Breast epithelium (tissue), 4 donors: ENCODE measurements at regions not wholly inside any gene's neighbourhood (a gene's known extent, or its start where the extent isn't known, plus 50 kb on each side); places are given as distances from the start of the nearest gene placed in this dataset.

Experiments used
- DNase-seq, 2 donors: peaks; one replicate each; pipeline ENCODE4 v3.0.0-alpha.2; 2019; ENCODE audit warnings: low spot score in 2 of 2
- H3K27ac ChIP-seq, 2 donors: fragments of 200-600 bp; sonication (generic) in 1 of 2; one replicate each; pipeline ENCODE4 v1.5.1; 2016 to 2019; ENCODE audit warnings: mild to moderate bottlenecking in 1 of 2
- H3K27me3 ChIP-seq, 2 donors: fragments of 200-600 bp; sonication (generic) in 1 of 2; one replicate each; pipeline versions ENCODE4 v1.5.1 to v1.6.0; 2017 to 2019; ENCODE audit warnings: control low read depth in 1 of 2, mild to moderate bottlenecking in 1 of 2
- H3K36me3 ChIP-seq: fragments of 200-600 bp; one replicate; pipeline ENCODE4 v1.5.1; 2019
- H3K4me1 ChIP-seq, 2 donors: fragments of 200-600 bp; sonication (generic); one replicate each; pipeline ENCODE4 v1.5.1; 2016 to 2019; ENCODE audit warnings: control low read depth in 1 of 2
- H3K4me3 ChIP-seq, 3 donors: fragments of 200-600 bp; sonication (generic); 1 replicate in 2 of 3; 2 replicates in 1 of 3; pipeline ENCODE4 v1.5.1; 2016 to 2019; ENCODE audit warnings: mild to moderate bottlenecking in 3 of 3, moderate library complexity in 2 of 3
- H3K9me3 ChIP-seq, 2 donors: fragments of 200-600 bp; sonication (generic) in 1 of 2; one replicate each; pipeline ENCODE4 v1.5.1; 2016 to 2019; ENCODE audit warnings: control low read depth in 1 of 2
- CTCF ChIP-seq, 3 donors: fragments of 450-650 bp; IDR thresholded peaks; one replicate each; pipeline ENCODE4 v1.5.1; 2016 to 2017; ENCODE audit warnings: antibody characterized with exemption in 3 of 3, mild to moderate bottlenecking in 3 of 3, moderate library complexity in 3 of 3
- POLR2A ChIP-seq: fragments of 450-650 bp; IDR thresholded peaks from one replicate; pipeline ENCODE4 v1.6.1; 2016; ENCODE audit warnings: antibody characterized with exemption, mild to moderate bottlenecking, moderate library complexity
- POLR2AphosphoS5 ChIP-seq, 3 donors: sonication (generic); formaldehyde crosslinking; IDR thresholded peaks; one replicate each; pipeline ENCODE4 v1.6.1; 2017; ENCODE audit warnings: antibody characterized with exemption in 3 of 3
- intact Hi-C: fragments of 100-400 bp; cut with DNase I; formaldehyde crosslinking; loops from one replicate; pipeline ENCODE4 v1.15.1; 2023; ENCODE audit warnings: low total_unique reads

GRCh38 chr1:204752688-204753040 is 67.1 kb upstream of the LRRN2 start:
- no peak for TF ChIP-seq CTCF (IDR thresholded peaks at IDR 0.05)
- no peak for TF ChIP-seq POLR2AphosphoS5 (IDR thresholded peaks at IDR 0.05)
- Histone ChIP-seq H3K27me3 (no peaks in the 10 kb centered on the region), H3K27ac (no peak overlapping the region), H3K4me3 (no peak overlapping the region), H3K9me3 (no peaks in the 10 kb centered on the region), H3K4me1 (no peaks in the 10 kb centered on the region), H3K36me3 (no peaks in the 10 kb centered on the region)
- intact Hi-C loops = loop anchor here (5.0 kb wide), 1 partner anchor 1205 kb away; no protein-coding TSS in a partner anchor
- DNase-seq = no peak

- H3K4me1 ChIP-seq = no peaks in the 10 kb centered on the region
- no peaks in the 10 kb centered on the region for H3K9me3 ChIP-seq
- no peaks in the 10 kb centered on the region for H3K27me3 ChIP-seq
- intact Hi-C loops = loop anchor here (5.0 kb wide), 1 partner anchor 1208 kb away; no protein-coding TSS in a partner anchor
- no peak for DNase-seq
- no peak overlapping the region for H3K4me3 ChIP-seq
- TF ChIP-seq POLR2AphosphoS5 (IDR thresholded peaks at IDR 0.05) = no peak
- no peak for TF ChIP-seq CTCF (IDR thresholded peaks at IDR 0.05)
- TF ChIP-seq POLR2A = no peak
- H3K27ac ChIP-seq = no peak overlapping the region
- no peaks in the 10 kb centered on the region for H3K36me3 ChIP-seq
These were observed 69.3 kb upstream of the LRRN2 start for GRCh38 chr1:204754821-204755220.

DNA sequence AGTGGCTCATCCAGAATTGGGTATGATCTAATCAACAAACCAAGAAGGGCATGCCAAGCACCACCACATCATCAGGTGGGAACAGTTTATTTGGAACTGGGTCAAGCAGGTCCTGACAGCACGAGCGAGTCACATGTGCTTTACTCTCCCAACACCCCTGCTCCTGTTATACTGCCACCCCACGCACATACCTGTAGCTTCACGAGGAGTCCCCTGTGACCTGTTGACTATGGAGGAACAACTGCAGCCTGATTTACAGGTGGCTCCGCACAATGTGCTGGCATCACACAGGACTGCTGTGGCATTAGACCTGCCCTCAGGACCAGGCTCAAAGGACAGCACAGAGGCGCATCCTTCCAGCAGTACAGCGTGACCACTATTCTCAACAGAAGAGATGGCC is 70.8 kb upstream of the LRRN2 start:
- intact Hi-C loops = no loop called here
- DNase-seq = no peak
- Histone ChIP-seq H3K27ac (no peak overlapping the region), H3K4me1 (no peaks in the 10 kb centered on the region), H3K36me3 (no peaks in the 10 kb centered on the region), H3K27me3 (no peaks in the 10 kb centered on the region), H3K9me3 (no peaks in the 10 kb centered on the region), H3K4me3 (no peak overlapping the region)
- TF ChIP-seq POLR2A (no peak), POLR2AphosphoS5 (IDR thresholded peaks at IDR 0.05) (no peak), CTCF (IDR thresholded peaks at IDR 0.05) (no peak)

GRCh38 chr1:204756811-204757210 is 71.3 kb upstream of the LRRN2 start:
- Histone ChIP-seq H3K9me3 (no peaks in the 10 kb centered on the region), H3K4me3 (no peak overlapping the region), H3K36me3 (no peaks in the 10 kb centered on the region), H3K27ac (no peak overlapping the region), H3K4me1 (no peaks in the 10 kb centered on the region), H3K27me3 (no peaks in the 10 kb centered on the region)
- TF ChIP-seq POLR2AphosphoS5 (IDR thresholded peaks at IDR 0.05) (no peak), POLR2A (no peak), CTCF (IDR thresholded peaks at IDR 0.05) (no peak)
- DNase-seq = no peak
- intact Hi-C loops = no loop called here

DNA sequence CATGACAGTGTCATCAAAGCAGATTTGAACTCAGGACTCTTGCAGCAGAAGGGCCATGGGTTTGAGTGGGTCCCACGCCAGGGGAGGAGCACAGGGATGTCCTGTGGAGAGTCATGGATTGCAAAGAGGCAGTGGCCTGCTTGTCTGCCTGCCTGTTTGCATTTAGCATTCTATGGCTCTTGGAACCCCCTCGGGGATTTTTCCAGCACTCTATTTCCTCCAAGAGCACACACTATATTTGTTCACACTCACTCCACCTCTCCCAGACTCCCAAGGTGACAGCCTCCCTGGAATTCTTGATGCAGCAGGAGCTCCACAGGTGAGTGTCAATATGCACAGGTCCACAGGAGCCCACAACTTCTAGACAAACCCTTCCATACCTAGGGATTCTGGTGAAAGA is 73.1 kb upstream of the LRRN2 start:
- no peaks in the 10 kb centered on the region for H3K9me3 ChIP-seq
- no peak overlapping the region for H3K4me3 ChIP-seq
- H3K36me3 ChIP-seq = no peaks in the 10 kb centered on the region
- intact Hi-C loops = no loop called here
- no peak for DNase-seq
- TF ChIP-seq POLR2A = no peak
- no peak for TF ChIP-seq POLR2AphosphoS5 (IDR thresholded peaks at IDR 0.05)
- no peak for TF ChIP-seq CTCF (IDR thresholded peaks at IDR 0.05)
- H3K27me3 ChIP-seq = no peaks in the 10 kb centered on the region
- no peaks in the 10 kb centered on the region for H3K4me1 ChIP-seq
- H3K27ac ChIP-seq = no peak overlapping the region
